Keratinocyte (primary cell): ENCODE measurements at regions not wholly inside any gene's neighbourhood (a gene's known extent, or its start where the extent isn't known, plus 50 kb on each side); places are given as distances from the start of the nearest gene placed in this dataset.

Experiments used
- EZH2 ChIP-seq: IDR thresholded peaks from one replicate; pipeline ENCODE4 v1.6.1; 2012; ENCODE audit warnings: inconsistent platforms, mild to moderate bottlenecking, low read length, moderate library complexity
- TF ChIP-seq, protein P1 (sequence below), 3 experiments: IDR thresholded peaks in 1 of 3; conservative IDR thresholded peaks in 1 of 3; optimal IDR thresholded peaks in 1 of 3; 2 replicates in 2 of 3; 3 replicates in 1 of 3; pipeline versions ENCODE3 to v1.5.1; 2011; ENCODE audit warnings: low read length in 3 of 3, mild to moderate bottlenecking in 3 of 3, moderate library complexity in 2 of 3, control low read depth in 1 of 3, inconsistent platforms in 1 of 3; ENCODE audit not compliant: insufficient read depth in 2 of 3; ENCODE audit errors: extremely low read depth in 1 of 3

DNA sequence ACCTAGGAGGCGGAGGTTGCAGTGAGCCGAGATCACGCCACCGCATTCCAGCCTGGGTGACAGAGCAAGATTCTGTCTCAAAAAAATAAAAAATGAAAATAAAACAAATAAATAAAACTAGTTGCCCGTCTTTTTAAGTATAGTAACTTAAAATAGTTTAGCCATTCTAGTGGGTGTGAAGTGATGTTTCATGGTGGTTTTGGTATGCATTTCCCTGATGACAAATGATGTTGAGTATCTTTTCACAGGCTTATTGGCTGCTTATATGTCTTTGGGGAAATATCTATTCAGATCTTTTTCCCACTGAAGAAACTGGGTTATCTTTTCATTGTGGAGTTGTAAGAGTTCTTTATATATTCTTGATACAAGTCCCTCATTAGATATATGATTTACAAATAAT, 102.4 kb upstream of the METAP2 start:
- TF ChIP-seq, protein P1, sequence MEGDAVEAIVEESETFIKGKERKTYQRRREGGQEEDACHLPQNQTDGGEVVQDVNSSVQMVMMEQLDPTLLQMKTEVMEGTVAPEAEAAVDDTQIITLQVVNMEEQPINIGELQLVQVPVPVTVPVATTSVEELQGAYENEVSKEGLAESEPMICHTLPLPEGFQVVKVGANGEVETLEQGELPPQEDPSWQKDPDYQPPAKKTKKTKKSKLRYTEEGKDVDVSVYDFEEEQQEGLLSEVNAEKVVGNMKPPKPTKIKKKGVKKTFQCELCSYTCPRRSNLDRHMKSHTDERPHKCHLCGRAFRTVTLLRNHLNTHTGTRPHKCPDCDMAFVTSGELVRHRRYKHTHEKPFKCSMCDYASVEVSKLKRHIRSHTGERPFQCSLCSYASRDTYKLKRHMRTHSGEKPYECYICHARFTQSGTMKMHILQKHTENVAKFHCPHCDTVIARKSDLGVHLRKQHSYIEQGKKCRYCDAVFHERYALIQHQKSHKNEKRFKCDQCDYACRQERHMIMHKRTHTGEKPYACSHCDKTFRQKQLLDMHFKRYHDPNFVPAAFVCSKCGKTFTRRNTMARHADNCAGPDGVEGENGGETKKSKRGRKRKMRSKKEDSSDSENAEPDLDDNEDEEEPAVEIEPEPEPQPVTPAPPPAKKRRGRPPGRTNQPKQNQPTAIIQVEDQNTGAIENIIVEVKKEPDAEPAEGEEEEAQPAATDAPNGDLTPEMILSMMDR (optimal IDR thresholded peaks at IDR 0.05 in 1 of 3, IDR thresholded peaks at IDR 0.05 in 1 of 3, conservative IDR thresholded peaks at IDR 0.05 in 1 of 3; ENCODE audit: extremely low read depth in 1 of 3, insufficient read depth in 2 of 3, low read length in 3 of 3), result no peak
- no peak for TF ChIP-seq EZH2
